HG02678 (cell line): ENCODE measurements at regions not wholly inside any gene's neighbourhood (a gene's known extent, or its start where the extent isn't known, plus 50 kb on each side); places are given as distances from the start of the nearest gene placed in this dataset.

ENCODE experiments used
- ATAC-seq: cut with Tn5 transposase; IDR thresholded peaks from one replicate; pipeline ENCODE4 v1.9.1; 2021; ENCODE audit warnings: mild to moderate bottlenecking, moderate library complexity; ENCODE audit not compliant: unreplicated experiment

- no peak for ATAC-seq
Measured at GRCh38 chr7:121810831-121811672, 61.9 kb upstream of the PTPRZ1 start.

- ATAC-seq, result no peak
Measured at GRCh38 chr7:121807078-121807477, 65.9 kb upstream of the PTPRZ1 start.

GRCh38 chr7:121803039-121803438 lies 69.9 kb upstream of the PTPRZ1 start:
- ATAC-seq, result no peak

- ATAC-seq, result no peak
Measured at GRCh38 chr7:121800916-121801675, 71.9 kb upstream of the PTPRZ1 start.

GRCh38 chr7:121798896-121799295 lies 74.1 kb upstream of the PTPRZ1 start:
- ATAC-seq, result no peak

GRCh38 chr7:121798453-121798840 lies 74.5 kb upstream of the PTPRZ1 start:
- no peak for ATAC-seq

GRCh38 chr7:121797657-121798452 lies 75.1 kb upstream of the PTPRZ1 start:
- ATAC-seq, result no peak

GRCh38 chr7:121796936-121797656 lies 75.9 kb upstream of the PTPRZ1 start:
- no peak for ATAC-seq

GRCh38 chr7:121796381-121796780 lies 76.6 kb upstream of the PTPRZ1 start:
- no peak for ATAC-seq

- no peak for ATAC-seq
Measured at GRCh38 chr7:121795736-121796135, 77.2 kb upstream of the PTPRZ1 start.

- no peak for ATAC-seq
Measured at GRCh38 chr7:121793716-121794115, 79.2 kb upstream of the PTPRZ1 start.

- no peak for ATAC-seq
Measured at GRCh38 chr7:121777672-121778071, 95.3 kb upstream of the PTPRZ1 start.

GRCh38 chr7:121774563-121774962 lies 98.4 kb upstream of the PTPRZ1 start:
- ATAC-seq, result no peak

GRCh38 chr7:121766676-121767075 lies 106.3 kb upstream of the PTPRZ1 start:
- no peak for ATAC-seq

- no peak for ATAC-seq
Measured at GRCh38 chr7:121761399-121761798, 111.6 kb upstream of the PTPRZ1 start.

- ATAC-seq, result no peak
Measured at GRCh38 chr7:121755818-121756552, 117.0 kb upstream of the PTPRZ1 start.

GRCh38 chr7:121755286-121755685 lies 117.7 kb upstream of the PTPRZ1 start:
- no peak for ATAC-seq

- ATAC-seq, result no peak
Measured at GRCh38 chr7:121753944-121754343, 119.0 kb upstream of the PTPRZ1 start.

- ATAC-seq, result no peak
Measured at GRCh38 chr7:121752706-121753105, 120.3 kb upstream of the PTPRZ1 start.

GRCh38 chr7:121748546-121748945 lies 124.4 kb upstream of the PTPRZ1 start:
- ATAC-seq, result no peak
